ENCODE measurements at regions not wholly inside any gene's neighbourhood (a gene's known extent, or its start where the extent isn't known, plus 50 kb on each side); places are given as distances from the start of the nearest gene placed in this dataset.

GRCh38 chr9:110114086-110114858 is 93.7 kb downstream of the C9orf152 start:
- Mint-ChIP-seq H3K4me1 (peaks cover 70% of the 10 kb centered on the region), H3K4me3 (peak overlapping the region; percentile 34)

GRCh38 chr9:110114859-110115201 is 93.1 kb downstream of the C9orf152 start:
- TF ChIP-seq CTCF (IDR thresholded peaks at IDR 0.05): no peak
- peaks cover 65% of the 10 kb centered on the region for H3K4me1 Mint-ChIP-seq
- H3K9me3 Mint-ChIP-seq: no peaks in the 10 kb centered on the region
- peak overlapping the region; percentile 71 for H3K27ac Mint-ChIP-seq
- no peaks in the 10 kb centered on the region for H3K36me3 Mint-ChIP-seq (ENCODE audit: low read depth)
- peak; percentile 12 for DNase-seq
- no peaks in the 10 kb centered on the region for H3K27me3 Mint-ChIP-seq (ENCODE audit: low read depth, poor library complexity)
- H3K4me3 Mint-ChIP-seq: peak overlapping the region; percentile 34

More at GRCh38 chr9:110114086-110114858, 93.7 kb downstream of the C9orf152 start:
- no peaks in the 10 kb centered on the region for H3K9me3 Mint-ChIP-seq
- H3K36me3 Mint-ChIP-seq (ENCODE audit: low read depth): no peaks in the 10 kb centered on the region
- no peaks in the 10 kb centered on the region for H3K27me3 Mint-ChIP-seq (ENCODE audit: low read depth, poor library complexity)
- no peak for TF ChIP-seq CTCF (IDR thresholded peaks at IDR 0.05)
- no peak for DNase-seq
- peak overlapping the region; percentile 71 for H3K27ac Mint-ChIP-seq

- peaks cover 63% of the 10 kb centered on the region for H3K4me1 Mint-ChIP-seq
- no peaks in the 10 kb centered on the region for H3K36me3 Mint-ChIP-seq (ENCODE audit: low read depth)
- no peaks in the 10 kb centered on the region for H3K9me3 Mint-ChIP-seq
- TF ChIP-seq CTCF (IDR thresholded peaks at IDR 0.05): no peak
- H3K27me3 Mint-ChIP-seq (ENCODE audit: low read depth, poor library complexity): no peaks in the 10 kb centered on the region
- H3K27ac Mint-ChIP-seq: peak overlapping the region; percentile 71
- no peak overlapping the region for H3K4me3 Mint-ChIP-seq
- DNase-seq: no peak
Observed at GRCh38 chr9:110115341-110115820, 92.6 kb downstream of the C9orf152 start.

GRCh38 chr9:110115826-110116542 is 92.0 kb downstream of the C9orf152 start:
- H3K4me1 Mint-ChIP-seq: peaks cover 57% of the 10 kb centered on the region
- no peak for TF ChIP-seq CTCF (IDR thresholded peaks at IDR 0.05)
- H3K36me3 Mint-ChIP-seq (ENCODE audit: low read depth): no peaks in the 10 kb centered on the region
- DNase-seq: no peak
- H3K9me3 Mint-ChIP-seq: no peaks in the 10 kb centered on the region
- H3K27me3 Mint-ChIP-seq (ENCODE audit: low read depth, poor library complexity): no peaks in the 10 kb centered on the region
- peak overlapping the region; percentile 91 for H3K27ac Mint-ChIP-seq
- no peak overlapping the region for H3K4me3 Mint-ChIP-seq

GRCh38 chr9:110116543-110116885 is 91.4 kb downstream of the C9orf152 start:
- Mint-ChIP-seq H3K4me3 (no peak overlapping the region), H3K9me3 (no peaks in the 10 kb centered on the region), H3K27ac (peak overlapping the region; percentile 91), H3K36me3 (ENCODE audit: low read depth) (no peaks in the 10 kb centered on the region), H3K27me3 (ENCODE audit: low read depth, poor library complexity) (no peaks in the 10 kb centered on the region), H3K4me1 (peaks cover 52% of the 10 kb centered on the region)
- TF ChIP-seq CTCF (IDR thresholded peaks at IDR 0.05): no peak
- DNase-seq: no peak
